A549 (cell line): ENCODE measurements at regions not wholly inside any gene's neighbourhood (a gene's known extent, or its start where the extent isn't known, plus 50 kb on each side); places are given as distances from the start of the nearest gene placed in this dataset.

Source experiments
- CTCF ChIP-seq: fragments of >200 bp; sonication (Bioruptor Twin); formaldehyde crosslinking; IDR thresholded peaks from 3 replicates; pipeline ENCODE4 v1.5.1; 2016
- EP300 ChIP-seq, 2 experiments: fragments of >200 bp; sonication (Bioruptor Twin); formaldehyde crosslinking; IDR thresholded peaks; 2 replicates in 1 of 2; 3 replicates in 1 of 2; pipeline ENCODE4 v1.6.1; 2016 to 2017
- HDAC2 ChIP-seq: fragments of 200-600 bp; sonication (generic); IDR thresholded peaks from 2 replicates; pipeline ENCODE4 v1.6.1; 2016
- MYC ChIP-seq: IDR thresholded peaks from 2 replicates; pipeline ENCODE4 v1.6.1; 2012; ENCODE audit warnings: mild to moderate bottlenecking, inconsistent platforms, low read length, improper control_type of control experiment, borderline replicate concordance
- POLR2A ChIP-seq: IDR thresholded peaks from 2 replicates; pipeline ENCODE4 v1.6.1; 2012; ENCODE audit warnings: mild to moderate bottlenecking, low read length

- TF ChIP-seq HDAC2, result no peak
- TF ChIP-seq CTCF, result no peak
- TF ChIP-seq EP300 (IDR thresholded peaks at IDR 0.05), result no peak
- TF ChIP-seq MYC, result no peak
- no peak for TF ChIP-seq POLR2A
These were observed 129.7 kb downstream of the EFNB2 start for GRCh38 chr13:106405731-106406130.
